Adrenal gland (tissue), 9 donors: ENCODE measurements at regions not wholly inside any gene's neighbourhood (a gene's known extent, or its start where the extent isn't known, plus 50 kb on each side); places are given as distances from the start of the nearest gene placed in this dataset.
A peak's percentile ranks its signal among the peaks of the same experiment; 100 is the strongest.

ENCODE experiments used
- DNase-seq, 7 donors: peaks; one replicate each; pipeline ENCODE4 v3.0.0-alpha.2; 2019 to 2020
- H3K27ac ChIP-seq, 5 donors: fragments of 200-600 bp; sonication (generic) in 4 of 5; 1 replicate in 3 of 5; 2 replicates in 2 of 5; pipeline versions ENCODE4 v1.5.1 to v1.8.0; 2016 to 2020; ENCODE audit warnings: mild to moderate bottlenecking in 1 of 5
- H3K27me3 ChIP-seq: fragments of 200-600 bp; 2 replicates; pipeline ENCODE4 v1.8.0; 2021
- H3K36me3 ChIP-seq, 2 donors: fragments of 200-600 bp; replicated peaks in 1 of 2; 1 replicate in 1 of 2; 2 replicates in 1 of 2; pipeline versions ENCODE4 v1.5.1 to v1.8.0; 2018 to 2022
- H3K4me1 ChIP-seq, 2 donors: fragments of 200-600 bp; replicated peaks in 1 of 2; 1 replicate in 1 of 2; 2 replicates in 1 of 2; pipeline versions ENCODE4 v1.5.1 to v1.8.0; 2018 to 2021
- H3K4me3 ChIP-seq, 4 donors: fragments of 200-600 bp; sonication (generic) in 3 of 4; one replicate each; pipeline ENCODE4 v1.5.1; 2016 to 2018
- H3K9me3 ChIP-seq, 3 donors: fragments of 200-600 bp; sonication (generic) in 1 of 3; replicated peaks in 1 of 3; 1 replicate in 2 of 3; 2 replicates in 1 of 3; pipeline versions ENCODE4 v1.5.1 to v1.8.0; 2016 to 2021
- CTCF ChIP-seq, 6 experiments: fragments of 450-650 bp in 4 of 6; fragments of 200-600 bp in 2 of 6; sonication (generic) in 1 of 6; IDR thresholded peaks; 1 replicate in 5 of 6; 2 replicates in 1 of 6; pipeline versions ENCODE4 v1.5.1 to v1.8.0; 2016 to 2021; ENCODE audit warnings: antibody characterized with exemption in 6 of 6, mild to moderate bottlenecking in 2 of 6, moderate library complexity in 1 of 6
- POLR2A ChIP-seq, 2 donors: fragments of 450-650 bp; IDR thresholded peaks; one replicate each; pipeline ENCODE4 v1.6.1; 2017; ENCODE audit warnings: antibody characterized with exemption in 2 of 2, mild to moderate bottlenecking in 2 of 2, moderate library complexity in 1 of 2
- WGBS, 4 donors: extraction: QIAGEN DNeasy Blood & Tissue Kit in 2 of 4; methylation state at CpG; one replicate each; pipeline versions ENCODE4 v1.1.5 to v1.1.7; 2013 to 2017; 5-methylcytosine and 5-hydroxymethylcytosine counted together
- intact Hi-C, 2 donors: fragments of 100-400 bp; cut with DNase I; formaldehyde crosslinking; loops; one replicate each; pipeline versions ENCODE4 v1.14.1 to v1.15.0; 2022 to 2023
- donor health status: healthy with polysubstance abuse.
- donor health status: Bipolar disorder and iron deficiency.
- donor health status: DM: yes; HTN: yes; CAD: no.
- donor health status: DM: no; HTN: no; CAD: no.
- donor health status: DM: no; HTN: no; CAD: no.

DNA sequence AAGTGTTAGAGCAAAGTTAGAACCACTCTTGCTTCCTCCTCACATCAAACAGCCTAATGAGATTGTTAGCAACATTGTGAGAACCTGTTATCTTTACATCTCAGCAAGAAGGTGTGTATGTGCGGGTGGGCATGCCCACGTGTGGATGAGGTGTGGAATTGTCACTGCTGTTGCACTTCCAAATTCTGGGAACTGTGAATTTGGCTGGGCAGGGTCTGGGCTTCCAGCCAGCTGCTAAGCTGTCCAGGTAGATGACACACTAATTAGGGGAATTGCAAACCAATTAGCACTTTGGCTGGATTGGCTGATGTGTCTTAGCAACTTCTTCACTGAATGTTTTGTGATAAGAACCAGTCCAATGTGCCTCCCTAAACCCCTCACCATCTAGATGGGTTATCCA is 848.2 kb downstream of the DHX35 start:
- DNase-seq, result no peak
- no peaks in the 10 kb centered on the region for H3K27me3 ChIP-seq

GRCh38 chr20:39808613-39809012 is 846.5 kb downstream of the DHX35 start:
- TF ChIP-seq CTCF (IDR thresholded peaks at IDR 0.05) (no peak), POLR2A (IDR thresholded peaks at IDR 0.05) (no peak)
- DNase-seq, result no peak
- Histone ChIP-seq H3K4me3 (no peak overlapping the region), H3K27ac (no peak overlapping the region), H3K27me3 (no peaks in the 10 kb centered on the region), H3K9me3 (no peaks in the 10 kb centered on the region), H3K36me3 (no peaks in the 10 kb centered on the region), H3K4me1 (peaks cover 0 to 5% of the 10 kb centered on the region in 2 donors)
- intact Hi-C loops, result no loop called here
- 70 to 84% (median 80%) methylated on average over 1 of the region's 1 CpG for WGBS, 4 donors

More for the DNA sequence above, 848.2 kb downstream of the DHX35 start:
- intact Hi-C loops, result no loop called here
- no peaks in the 10 kb centered on the region for H3K9me3 ChIP-seq
- no peak overlapping the region for H3K4me3 ChIP-seq
- no peak overlapping the region for H3K27ac ChIP-seq
- H3K36me3 ChIP-seq, result no peaks in the 10 kb centered on the region
- H3K4me1 ChIP-seq, result peaks cover 0 to 5% of the 10 kb centered on the region in 2 donors
- TF ChIP-seq POLR2A (IDR thresholded peaks at IDR 0.05) (no peak), CTCF (IDR thresholded peaks at IDR 0.05) (no peak)
- WGBS, 4 donors, result 66 to 100% (median 83%) methylated on average over 2 of the region's 2 CpGs

DNA sequence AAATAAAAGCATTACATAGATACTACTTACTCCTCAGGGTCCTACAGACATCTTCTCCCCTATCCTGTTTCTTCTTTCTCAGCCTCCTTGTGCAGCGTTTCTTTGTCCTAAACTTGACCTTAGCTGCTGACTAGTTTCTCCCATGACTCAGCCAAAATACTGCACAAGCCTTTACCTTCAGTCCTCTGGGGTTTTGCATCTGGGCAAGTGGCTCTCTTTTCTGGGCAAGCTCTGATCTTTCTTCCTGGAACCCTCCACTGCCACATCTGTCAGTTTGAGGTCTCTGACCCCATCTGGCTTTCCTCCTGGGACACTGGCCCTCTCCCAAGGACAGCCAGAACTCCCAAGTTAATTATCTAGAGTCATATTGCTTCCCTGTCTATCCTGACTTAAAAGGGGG is 838.4 kb downstream of the DHX35 start:
- no peak overlapping the region for H3K4me3 ChIP-seq
- H3K36me3 ChIP-seq, result no peaks in the 10 kb centered on the region
- TF ChIP-seq CTCF (IDR thresholded peaks at IDR 0.05), result no peak
- TF ChIP-seq POLR2A (IDR thresholded peaks at IDR 0.05), result no peak
- DNase-seq, result peak; percentile 70 to 91 (median 85)
- WGBS, 4 donors, result 3 to 30% (median 23%) methylated on average over 1 of the region's 1 CpG
- H3K9me3 ChIP-seq, result peaks cover 0 to 8% (median 4%) of the 10 kb centered on the region in 3 donors
- H3K4me1 ChIP-seq, result peaks cover 16 to 18% of the 10 kb centered on the region in 2 donors
- peak overlapping the region; percentile 14 to 79 (median 64) for H3K27ac ChIP-seq
- intact Hi-C loops, result no loop called here
- no peaks in the 10 kb centered on the region for H3K27me3 ChIP-seq

DNA sequence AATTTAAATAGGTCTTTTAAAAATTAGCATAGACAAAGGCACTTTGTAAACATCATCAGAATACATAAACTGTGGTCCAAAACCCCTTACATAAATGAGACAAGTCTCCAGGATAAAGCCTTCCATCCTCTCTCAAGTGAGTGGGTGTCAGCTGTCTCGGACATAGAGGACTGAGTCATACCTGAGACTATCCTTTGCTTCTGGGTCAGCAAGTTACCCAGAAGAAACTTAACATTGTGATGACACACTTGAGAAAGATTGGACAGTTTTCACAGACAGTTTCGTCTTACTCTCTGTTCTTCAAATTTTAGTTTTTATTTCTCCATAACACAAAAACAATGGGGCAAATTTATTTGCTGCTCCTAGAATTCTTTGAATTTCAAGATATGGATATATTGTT is 838.0 kb downstream of the DHX35 start:
- peak overlapping the region; percentile 14 to 79 (median 64) for H3K27ac ChIP-seq
- TF ChIP-seq CTCF (IDR thresholded peaks at IDR 0.05) (no peak), POLR2A (IDR thresholded peaks at IDR 0.05) (no peak)

More for the DNA sequence above, 838.0 kb downstream of the DHX35 start:
- DNase-seq, result peak in 3 of 7 donors; percentile 8 to 22 (median 19)
- H3K36me3 ChIP-seq, result no peaks in the 10 kb centered on the region
- H3K9me3 ChIP-seq, result peaks cover 0 to 8% (median 4%) of the 10 kb centered on the region in 3 donors
- intact Hi-C loops, result no loop called here
- WGBS, 4 donors, result 16 to 32% (median 29%) methylated on average over 2 of the region's 2 CpGs
- no peaks in the 10 kb centered on the region for H3K27me3 ChIP-seq
- H3K4me3 ChIP-seq, result no peak overlapping the region
- peaks cover 16 to 18% of the 10 kb centered on the region in 2 donors for H3K4me1 ChIP-seq
